Parathyroid adenoma (tissue), 2 donors: ENCODE measurements at regions not wholly inside any gene's neighbourhood (a gene's known extent, or its start where the extent isn't known, plus 50 kb on each side); places are given as distances from the start of the nearest gene placed in this dataset.

Experiments used
- H2AFZ ChIP-seq: fragments of 300-600 bp; sonication (generic); one replicate; pipeline ENCODE4 v1.7.0; 2017; ENCODE audit warnings: antibody characterized with exemption, mild to moderate bottlenecking
- H3K27ac ChIP-seq: fragments of 300-600 bp; sonication (generic); one replicate; pipeline ENCODE4 v1.7.0; 2017
- H3K27me3 ChIP-seq: fragments of 300-600 bp; sonication (generic); one replicate; pipeline ENCODE4 v1.7.0; 2017; ENCODE audit warnings: low read length; ENCODE audit not compliant: control insufficient read depth, insufficient read depth
- H3K36me3 ChIP-seq: fragments of 300-600 bp; sonication (generic); one replicate; pipeline ENCODE4 v1.7.0; 2017; ENCODE audit warnings: low read length; ENCODE audit not compliant: control insufficient read depth, insufficient read depth
- H3K4me1 ChIP-seq: fragments of 300-600 bp; sonication (generic); one replicate; pipeline ENCODE4 v1.7.0; 2017; ENCODE audit warnings: control low read depth
- H3K4me2 ChIP-seq: fragments of 300-600 bp; sonication (generic); one replicate; pipeline ENCODE4 v1.7.0; 2017; ENCODE audit warnings: low read length
- H3K4me3 ChIP-seq: fragments of 300-600 bp; sonication (generic); one replicate; pipeline ENCODE4 v1.7.0; 2017; ENCODE audit warnings: low read depth, low read length
- H3K79me2 ChIP-seq: fragments of 300-600 bp; sonication (generic); one replicate; pipeline ENCODE4 v1.7.0; 2017; ENCODE audit warnings: control low read depth
- H3K9ac ChIP-seq: fragments of 300-600 bp; sonication (generic); one replicate; pipeline ENCODE4 v1.7.0; 2017; ENCODE audit warnings: mild to moderate bottlenecking
- H3K9me3 ChIP-seq: fragments of 300-600 bp; sonication (generic); one replicate; pipeline ENCODE4 v1.7.0; 2017; ENCODE audit warnings: low read length; ENCODE audit not compliant: control insufficient read depth
- CTCF ChIP-seq: fragments of 300-600 bp; sonication (generic); IDR thresholded peaks from one replicate; pipeline ENCODE4 v1.7.0; 2017; ENCODE audit warnings: antibody characterized with exemption, mild to moderate bottlenecking
- donor health status: primary hyperparathyroidism.

- Histone ChIP-seq H3K79me2 (no peaks in the 10 kb centered on the region), H3K9ac (no peak overlapping the region), H3K4me3 (no peak overlapping the region), H3K27ac (no peak overlapping the region), H3K4me1 (no peaks in the 10 kb centered on the region), H3K27me3 (no peaks in the 10 kb centered on the region), H3K9me3 (no peaks in the 10 kb centered on the region), H2AFZ (no peak overlapping the region), H3K36me3 (no peaks in the 10 kb centered on the region), H3K4me2 (no peak overlapping the region)
- TF ChIP-seq CTCF, result no peak
Observed at GRCh38 chr10:107855301-107856046, 691.0 kb upstream of the SORCS1 start.

GRCh38 chr10:107848726-107849360 lies 684.3 kb upstream of the SORCS1 start:
- no peaks in the 10 kb centered on the region for H3K27me3 ChIP-seq

GRCh38 chr10:107847620-107848019 lies 683.1 kb upstream of the SORCS1 start:
- Histone ChIP-seq H3K9ac (no peak overlapping the region), H3K4me2 (no peak overlapping the region), H3K27me3 (no peaks in the 10 kb centered on the region), H3K4me1 (no peaks in the 10 kb centered on the region), H3K36me3 (no peaks in the 10 kb centered on the region), H3K9me3 (no peaks in the 10 kb centered on the region), H3K79me2 (no peaks in the 10 kb centered on the region), H3K27ac (no peak overlapping the region), H2AFZ (no peak overlapping the region), H3K4me3 (no peak overlapping the region)
- TF ChIP-seq CTCF, result no peak

More at GRCh38 chr10:107848726-107849360, 684.3 kb upstream of the SORCS1 start:
- no peak overlapping the region for H3K9ac ChIP-seq
- no peaks in the 10 kb centered on the region for H3K9me3 ChIP-seq
- H3K4me2 ChIP-seq, result no peak overlapping the region
- no peak for TF ChIP-seq CTCF
- H2AFZ ChIP-seq, result no peak overlapping the region
- H3K4me3 ChIP-seq, result no peak overlapping the region
- H3K36me3 ChIP-seq, result no peaks in the 10 kb centered on the region
- no peaks in the 10 kb centered on the region for H3K79me2 ChIP-seq
- H3K27ac ChIP-seq, result no peak overlapping the region
- H3K4me1 ChIP-seq, result no peaks in the 10 kb centered on the region

- Histone ChIP-seq H3K4me1 (no peaks in the 10 kb centered on the region), H3K36me3 (no peaks in the 10 kb centered on the region), H2AFZ (no peak overlapping the region), H3K27me3 (no peaks in the 10 kb centered on the region), H3K9ac (no peak overlapping the region), H3K27ac (no peak overlapping the region), H3K79me2 (no peaks in the 10 kb centered on the region), H3K4me3 (no peak overlapping the region), H3K4me2 (no peak overlapping the region), H3K9me3 (no peaks in the 10 kb centered on the region)
- TF ChIP-seq CTCF, result no peak
Observed at GRCh38 chr10:107834706-107835105, 670.2 kb upstream of the SORCS1 start.
